Mesenteric fat pad (tissue), 1 donor: ENCODE measurements at regions not wholly inside any gene's neighbourhood (a gene's known extent, or its start where the extent isn't known, plus 50 kb on each side); places are given as distances from the start of the nearest gene placed in this dataset.
A peak's percentile ranks its signal among the peaks of the same experiment; 100 is the strongest.
"Not testable (repeated sequence)": the region's sequence is repeated elsewhere in the genome, so short reads cannot be mapped to it uniquely, and the experiment has no call there.

Experiments
- DNase-seq: peaks from one replicate; pipeline ENCODE4 v3.0.0-alpha.2; 2020; ENCODE audit warnings: low spot score
- donor health status: DM: yes; HTN: yes; CAD: no.

GRCh38 chr17:20896153-20896649 is 146.6 kb downstream of the USP22 start:
- DNase-seq: no peak

- not testable (repeated sequence) for DNase-seq
Measured at GRCh38 chr17:20898726-20899125, 144.1 kb downstream of the USP22 start.

- not testable (repeated sequence) for DNase-seq
Measured at GRCh38 chr17:20902496-20902895, 140.3 kb downstream of the USP22 start.

- DNase-seq: not testable (repeated sequence)
Measured at GRCh38 chr17:20903549-20903948, 139.3 kb downstream of the USP22 start.

- peak; percentile 95 for DNase-seq
Measured at GRCh38 chr17:20908313-20909267, 134.2 kb downstream of the USP22 start.

- DNase-seq: no peak
Measured at GRCh38 chr17:20914658-20915057, 128.2 kb downstream of the USP22 start.

GRCh38 chr17:20916383-20916782 is 126.4 kb downstream of the USP22 start:
- DNase-seq: no peak

GRCh38 chr17:20917610-20918306 is 125.1 kb downstream of the USP22 start:
- DNase-seq: not testable (repeated sequence)

GRCh38 chr17:20920095-20920814 is 122.6 kb downstream of the USP22 start:
- DNase-seq: no peak

GRCh38 chr17:20920815-20921199 is 122.0 kb downstream of the USP22 start:
- DNase-seq: no peak

GRCh38 chr17:20922128-20922670 is 120.6 kb downstream of the USP22 start:
- no peak for DNase-seq

GRCh38 chr17:20924306-20924705 is 118.5 kb downstream of the USP22 start:
- DNase-seq: no peak

- no peak for DNase-seq
Measured at GRCh38 chr17:20925091-20925490, 117.7 kb downstream of the USP22 start.

GRCh38 chr17:20925954-20926353 is 116.9 kb downstream of the USP22 start:
- no peak for DNase-seq

- DNase-seq: no peak
Measured at GRCh38 chr17:20926532-20926931, 116.3 kb downstream of the USP22 start.

- DNase-seq: no peak
Measured at GRCh38 chr17:20927308-20927977, 115.4 kb downstream of the USP22 start.

- DNase-seq: no peak
Measured at GRCh38 chr17:20929334-20929733, 113.5 kb downstream of the USP22 start.

- DNase-seq: no peak
Measured at GRCh38 chr17:20930081-20930760, 112.6 kb downstream of the USP22 start.

GRCh38 chr17:20933040-20933439 is 109.8 kb downstream of the USP22 start:
- not testable (repeated sequence) for DNase-seq

- DNase-seq: no peak
Measured at GRCh38 chr17:20934288-20934687, 108.5 kb downstream of the USP22 start.
